Endothelial cell of umbilical vein (primary cell): ENCODE measurements at regions not wholly inside any gene's neighbourhood (a gene's known extent, or its start where the extent isn't known, plus 50 kb on each side); places are given as distances from the start of the nearest gene placed in this dataset. TPM values are rescaled to one million over a fixed set of nuclear protein-coding genes. Genes with fewer than 3 reads are reported as not detected.

Experiments
- microRNA-seq: library from miRNA; unstranded; fragments of <30 nt; microRNA quantifications from one replicate; pipeline ENCODE4 v1.2.0, GENCODE V29; 2021; ENCODE audit warnings: borderline number of aligned reads, borderline replicate concordance
- small RNA-seq: library from RNA; depleted of rRNA; stranded (forward); fragments of <200 nt; gene quantifications from one replicate; pipeline ENCODE3, GENCODE V24; 2012; ENCODE audit warnings: low replicate concordance, low read depth; ENCODE audit not compliant: insufficient read depth, insufficient read length

Small RNA genes in the stretch of these regions (microRNA-seq; reads per million reads assigned to microRNA genes)
- not detected for gene MIR4306

Small RNA genes in the stretch of these regions (small RNA-seq; reads per million reads assigned to genes)
- gene MIR4306 (not detected), gene RF00402 (not detected)
